BLaER1 treated with 17β-estradiol and CSF1 and Interleukin-3, amounts not matched to agents 10 nM and 100 nM (cell line): ENCODE measurements at regions not wholly inside any gene's neighbourhood (a gene's known extent, or its start where the extent isn't known, plus 50 kb on each side); places are given as distances from the start of the nearest gene placed in this dataset.

Experiments used
- H3K27ac ChIP-seq, 11 experiments: shearing (Covaris generic); formaldehyde crosslinking; 2 replicates each; pipeline ENCODE4 v1.8.1; 2022
- H3K27me3 ChIP-seq, 11 experiments: shearing (Covaris generic); formaldehyde crosslinking; 2 replicates each; pipeline ENCODE4 v1.8.1; 2022
- H3K36me3 ChIP-seq, 11 experiments: shearing (Covaris generic); formaldehyde crosslinking; 2 replicates each; pipeline ENCODE4 v1.8.1; 2022
- H3K4me1 ChIP-seq, 10 experiments: shearing (Covaris generic); formaldehyde crosslinking; 2 replicates each; pipeline ENCODE4 v1.8.1; 2022
- H3K4me2 ChIP-seq, 11 experiments: shearing (Covaris generic); formaldehyde crosslinking; 2 replicates each; pipeline ENCODE4 v1.8.1; 2022
- H3K4me3 ChIP-seq, 10 experiments: shearing (Covaris generic); formaldehyde crosslinking; 2 replicates each; pipeline ENCODE4 v1.8.1; 2022
- H3K9ac ChIP-seq, 11 experiments: shearing (Covaris generic); formaldehyde crosslinking; 2 replicates each; pipeline ENCODE4 v1.8.1; 2022
- H3K9me3 ChIP-seq, 11 experiments: shearing (Covaris generic); formaldehyde crosslinking; replicated peaks in 1 of 11; 2 replicates each; pipeline ENCODE4 v1.8.1; 2022
- H4K20me1 ChIP-seq, 11 experiments: shearing (Covaris generic); formaldehyde crosslinking; 2 replicates each; pipeline ENCODE4 v1.8.1; 2022
- Cebpa-rat ChIP-seq, 11 experiments: shearing (Covaris generic); IDR thresholded peaks; 2 replicates each; pipeline ENCODE4 v1.8.1; 2022

- Histone ChIP-seq H3K27ac (no peak overlapping the region), H3K27me3 (no peaks in the 10 kb centered on the region), H3K36me3 (no peaks in the 10 kb centered on the region), H4K20me1 (no peaks in the 10 kb centered on the region), H3K9me3 (no peaks in the 10 kb centered on the region), H3K4me3 (no peak overlapping the region), H3K4me1 (peaks cover 0 to 5% (median 0%) of the 10 kb centered on the region in 10 experiments; a peak in 2 of 20 replicates), H3K9ac (no peak overlapping the region), H3K4me2 (no peak overlapping the region)
- TF ChIP-seq Cebpa-rat (IDR thresholded peaks at IDR 0.05): no peak
Measured at GRCh38 chr9:26264709-26265601, 586.7 kb upstream of the TUSC1 start.

- H3K4me1 ChIP-seq: peaks cover 0 to 6% (median 0%) of the 10 kb centered on the region in 10 experiments; a peak in 2 of 20 replicates
- H4K20me1 ChIP-seq: no peaks in the 10 kb centered on the region
- no peaks in the 10 kb centered on the region for H3K27me3 ChIP-seq
- no peak overlapping the region for H3K9ac ChIP-seq
- H3K4me3 ChIP-seq: no peak overlapping the region
- H3K4me2 ChIP-seq: no peak overlapping the region
- no peak for TF ChIP-seq Cebpa-rat (IDR thresholded peaks at IDR 0.05)
- no peaks in the 10 kb centered on the region for H3K9me3 ChIP-seq
- H3K27ac ChIP-seq: no peak overlapping the region
- H3K36me3 ChIP-seq: no peaks in the 10 kb centered on the region
Measured at GRCh38 chr9:26263478-26263877, 585.2 kb upstream of the TUSC1 start.

GRCh38 chr9:26262421-26263107, 584.3 kb upstream of the TUSC1 start:
- no peak overlapping the region for H3K4me2 ChIP-seq
- H3K4me3 ChIP-seq: no peak overlapping the region
- H3K4me1 ChIP-seq: peaks cover 0 to 6% (median 0%) of the 10 kb centered on the region in 10 experiments; a peak in 2 of 20 replicates
- no peaks in the 10 kb centered on the region for H3K36me3 ChIP-seq
- no peaks in the 10 kb centered on the region for H3K27me3 ChIP-seq
- no peak overlapping the region for H3K9ac ChIP-seq
- H3K27ac ChIP-seq: no peak overlapping the region
- H3K9me3 ChIP-seq: no peaks in the 10 kb centered on the region
- H4K20me1 ChIP-seq: no peaks in the 10 kb centered on the region
- TF ChIP-seq Cebpa-rat (IDR thresholded peaks at IDR 0.05): no peak

- H3K27ac ChIP-seq: no peak overlapping the region
- H3K4me2 ChIP-seq: no peak overlapping the region
- no peak overlapping the region for H3K9ac ChIP-seq
Measured at GRCh38 chr9:26261503-26262330, 583.5 kb upstream of the TUSC1 start.

GRCh38 chr9:26260238-26260637, 582.0 kb upstream of the TUSC1 start:
- Histone ChIP-seq H3K27me3 (no peaks in the 10 kb centered on the region), H3K9ac (no peak overlapping the region), H3K9me3 (no peaks in the 10 kb centered on the region), H3K4me3 (no peak overlapping the region), H4K20me1 (no peaks in the 10 kb centered on the region), H3K4me1 (peaks cover 0 to 6% (median 0%) of the 10 kb centered on the region in 10 experiments; a peak in 2 of 20 replicates), H3K27ac (no peak overlapping the region), H3K4me2 (0 out of 22 replicates have a peak overlapping the region, but pooled peaks of 2 of the 11 experiments have one; percentile 1 to 5), H3K36me3 (no peaks in the 10 kb centered on the region)
- no peak for TF ChIP-seq Cebpa-rat (IDR thresholded peaks at IDR 0.05)

More at GRCh38 chr9:26261503-26262330, 583.5 kb upstream of the TUSC1 start:
- Histone ChIP-seq H3K36me3 (no peaks in the 10 kb centered on the region), H3K4me1 (peaks cover 0 to 6% (median 0%) of the 10 kb centered on the region in 10 experiments; a peak in 2 of 20 replicates), H3K9me3 (no peaks in the 10 kb centered on the region), H3K4me3 (no peak overlapping the region), H4K20me1 (no peaks in the 10 kb centered on the region), H3K27me3 (no peaks in the 10 kb centered on the region)
- no peak for TF ChIP-seq Cebpa-rat (IDR thresholded peaks at IDR 0.05)

GRCh38 chr9:26247861-26248260, 569.6 kb upstream of the TUSC1 start:
- Histone ChIP-seq H3K4me1 (no peaks in the 10 kb centered on the region), H4K20me1 (no peaks in the 10 kb centered on the region), H3K4me2 (no peak overlapping the region), H3K27me3 (no peaks in the 10 kb centered on the region), H3K9me3 (peaks cover 0 to 9% (median 0%) of the 10 kb centered on the region in 11 experiments; a peak in 3 of 22 replicates), H3K9ac (no peak overlapping the region), H3K27ac (no peak overlapping the region), H3K4me3 (no peak overlapping the region), H3K36me3 (no peaks in the 10 kb centered on the region)
- no peak for TF ChIP-seq Cebpa-rat (IDR thresholded peaks at IDR 0.05)

- no peaks in the 10 kb centered on the region for H4K20me1 ChIP-seq
- H3K4me1 ChIP-seq: no peaks in the 10 kb centered on the region
- H3K4me3 ChIP-seq: no peak overlapping the region
- peaks cover 0 to 9% (median 0%) of the 10 kb centered on the region in 11 experiments; a peak in 3 of 22 replicates for H3K9me3 ChIP-seq
- H3K27ac ChIP-seq: no peak overlapping the region
- TF ChIP-seq Cebpa-rat (IDR thresholded peaks at IDR 0.05): no peak
- no peaks in the 10 kb centered on the region for H3K36me3 ChIP-seq
- H3K27me3 ChIP-seq: no peaks in the 10 kb centered on the region
- no peak overlapping the region for H3K9ac ChIP-seq
- H3K4me2 ChIP-seq: no peak overlapping the region
Measured at GRCh38 chr9:26244661-26245451, 566.6 kb upstream of the TUSC1 start.

- Histone ChIP-seq H3K36me3 (no peaks in the 10 kb centered on the region), H3K4me3 (no peak overlapping the region), H3K9ac (no peak overlapping the region), H4K20me1 (no peaks in the 10 kb centered on the region), H3K4me2 (no peak overlapping the region), H3K4me1 (no peaks in the 10 kb centered on the region), H3K27me3 (no peaks in the 10 kb centered on the region), H3K9me3 (0 out of 22 replicates have a peak, but pooled peaks cover 0 to under 1% (median 0%) of the 10 kb centered on the region in 11 experiments), H3K27ac (no peak overlapping the region)
- TF ChIP-seq Cebpa-rat (IDR thresholded peaks at IDR 0.05): no peak
Measured at GRCh38 chr9:26243726-26244125, 565.5 kb upstream of the TUSC1 start.
